Hematopoietic multipotent progenitor cell treated with erythropoietin and hydrocortisone succinate and interleukin-3 and kit ligand, for 4 days (in vitro differentiated cells): ENCODE measurements at regions not wholly inside any gene's neighbourhood (a gene's known extent, or its start where the extent isn't known, plus 50 kb on each side); places are given as distances from the start of the nearest gene placed in this dataset.
"Not testable (repeated sequence)": the region's sequence is repeated elsewhere in the genome, so short reads cannot be mapped to it uniquely, and the experiment has no call there.

ENCODE experiments used
- DNase-seq: peaks from one replicate; pipeline ENCODE4 v3.0.0-alpha.2; 2015

DNA sequence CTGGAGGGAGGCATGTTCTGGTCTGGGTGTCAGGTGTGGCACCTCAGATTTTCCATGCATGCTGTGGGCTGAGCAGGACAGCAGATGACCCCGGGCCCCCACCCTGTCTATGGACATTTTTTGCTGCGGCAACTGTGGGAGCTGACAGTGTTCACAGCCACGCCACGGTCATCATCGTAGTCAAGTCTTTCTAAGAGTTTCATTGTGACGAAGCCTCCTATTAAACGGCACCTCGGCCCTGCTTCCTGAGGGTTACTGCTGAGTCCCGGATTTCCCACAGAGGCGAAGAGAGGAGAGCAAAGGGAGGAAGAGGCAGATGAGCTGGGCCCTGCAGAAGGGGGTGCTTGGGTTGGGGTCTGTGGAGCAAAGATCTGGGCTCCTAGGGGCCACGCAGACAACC, 152.1 kb upstream of the POTEB2 start:
- DNase-seq, result not testable (repeated sequence)

DNA sequence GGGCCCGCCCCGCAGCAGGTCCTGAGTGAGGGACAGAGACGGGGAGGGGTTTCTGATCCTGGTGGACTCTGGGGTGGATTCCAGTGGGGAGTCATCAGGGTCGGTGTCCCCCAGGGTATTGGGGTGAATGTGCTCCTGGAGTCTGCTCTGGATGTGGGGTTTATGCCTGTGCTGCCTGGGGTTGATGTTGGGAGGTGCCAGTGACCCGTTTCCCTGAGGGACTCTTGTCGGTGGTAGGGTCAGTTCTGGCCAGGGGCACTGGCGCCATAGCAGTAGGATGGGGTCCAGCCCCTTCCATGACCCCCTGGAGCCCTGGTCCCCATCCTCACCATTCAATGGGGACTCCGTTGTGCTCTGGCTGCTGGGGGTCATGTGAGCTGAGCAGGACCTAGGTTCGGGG, 151.2 kb upstream of the POTEB2 start:
- not testable (repeated sequence) for DNase-seq

DNA sequence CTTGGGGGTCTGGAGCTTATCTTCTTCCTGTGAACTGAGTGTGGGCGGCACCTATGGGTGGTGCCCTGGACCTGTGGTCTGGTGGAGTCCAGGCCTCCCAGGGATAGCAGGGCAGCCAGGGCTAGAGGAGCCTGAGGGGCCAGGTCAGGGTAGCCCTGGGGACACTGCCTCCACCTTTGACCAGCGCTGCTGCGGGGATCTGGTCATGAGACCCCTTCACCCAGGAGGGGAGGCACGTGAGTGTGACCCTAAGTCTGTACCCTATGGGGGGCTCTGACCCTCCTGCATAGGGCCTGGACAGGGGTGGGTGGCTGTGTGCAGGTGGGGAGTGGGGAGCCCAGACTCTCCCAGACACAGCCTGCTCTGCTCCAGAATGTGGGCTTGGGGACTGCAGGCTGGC, 150.5 kb upstream of the POTEB2 start:
- not testable (repeated sequence) for DNase-seq

DNA sequence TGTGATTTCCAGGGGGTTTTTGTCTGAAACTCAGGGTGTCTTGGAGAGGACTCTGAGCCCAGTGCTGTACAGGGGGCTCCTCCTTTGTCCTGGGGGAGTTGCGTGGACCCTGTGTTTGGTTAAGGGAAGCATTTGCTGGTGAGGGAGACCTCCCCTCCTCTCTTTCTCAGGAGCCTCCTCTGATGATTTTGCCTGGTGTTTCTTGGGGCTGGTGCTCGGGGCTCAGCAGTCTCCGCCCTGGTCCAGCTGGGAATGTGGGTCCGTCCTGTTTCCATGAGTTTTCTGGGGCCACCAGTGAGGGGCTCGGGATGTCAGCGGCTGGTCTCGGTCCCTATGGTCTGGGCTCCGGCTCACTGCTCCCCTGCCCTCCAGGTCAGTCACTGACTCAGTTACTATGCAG, 149.1 kb upstream of the POTEB2 start:
- DNase-seq, result not testable (repeated sequence)

DNA sequence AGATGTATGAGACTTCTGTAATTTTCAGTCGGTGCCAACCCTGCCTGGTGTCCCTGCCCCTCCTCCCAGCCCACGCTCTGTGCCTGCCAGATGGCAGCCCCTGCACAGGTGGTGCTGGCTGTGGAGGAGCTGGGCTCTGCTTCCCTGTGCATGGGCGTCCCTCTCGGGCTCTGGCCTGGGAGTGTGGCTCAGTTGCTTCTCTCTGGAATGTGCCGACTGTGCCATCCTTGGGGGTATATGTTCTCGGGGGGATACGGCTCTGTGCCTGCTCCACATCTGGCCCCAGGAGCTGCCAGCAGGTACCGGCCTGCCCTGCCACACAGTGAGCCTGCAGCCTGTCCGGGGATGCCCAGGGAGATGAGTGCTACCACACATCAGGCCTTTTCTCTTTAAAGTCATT, 147.2 kb upstream of the POTEB2 start:
- not testable (repeated sequence) for DNase-seq

DNA sequence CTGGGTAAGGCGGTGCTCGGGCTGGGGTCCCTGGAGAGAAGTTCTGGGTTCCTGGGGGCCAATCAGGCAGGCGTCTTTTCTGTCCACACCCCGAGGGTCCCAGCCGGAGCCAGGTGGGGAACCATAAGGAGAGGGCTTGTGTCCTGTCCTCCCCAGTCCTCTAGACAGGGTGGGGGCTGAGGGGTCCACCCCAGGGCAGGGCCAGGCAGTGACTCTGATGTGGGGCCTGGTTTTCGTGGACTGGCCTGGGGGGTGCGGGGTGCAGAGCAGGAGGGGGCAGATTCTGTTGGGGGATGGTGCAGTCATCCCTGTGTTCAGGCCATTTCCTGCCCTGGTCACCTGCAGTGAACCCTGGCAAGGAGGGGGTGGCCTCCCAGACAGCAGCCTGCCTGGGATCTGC, 143.5 kb upstream of the POTEB2 start:
- not testable (repeated sequence) for DNase-seq

DNA sequence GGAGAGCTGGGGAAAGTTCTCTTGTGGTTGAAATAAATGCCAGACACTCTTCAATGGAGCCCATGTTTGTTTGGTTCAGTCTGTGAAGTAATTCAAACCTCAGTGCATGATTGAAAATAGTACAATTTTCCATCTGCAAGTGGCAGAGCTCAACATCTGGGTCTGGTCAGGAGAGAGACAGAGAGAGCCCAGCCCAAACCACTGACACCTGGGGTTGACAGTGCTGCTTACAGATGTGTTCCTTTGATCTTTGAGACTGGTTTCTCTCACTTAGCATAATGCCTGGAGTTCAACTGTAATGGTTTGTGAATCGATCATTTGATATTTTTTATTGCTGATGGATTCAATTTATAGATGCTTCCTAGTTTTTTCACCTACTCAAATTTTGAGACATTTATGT, 137.3 kb upstream of the POTEB2 start:
- not testable (repeated sequence) for DNase-seq

DNA sequence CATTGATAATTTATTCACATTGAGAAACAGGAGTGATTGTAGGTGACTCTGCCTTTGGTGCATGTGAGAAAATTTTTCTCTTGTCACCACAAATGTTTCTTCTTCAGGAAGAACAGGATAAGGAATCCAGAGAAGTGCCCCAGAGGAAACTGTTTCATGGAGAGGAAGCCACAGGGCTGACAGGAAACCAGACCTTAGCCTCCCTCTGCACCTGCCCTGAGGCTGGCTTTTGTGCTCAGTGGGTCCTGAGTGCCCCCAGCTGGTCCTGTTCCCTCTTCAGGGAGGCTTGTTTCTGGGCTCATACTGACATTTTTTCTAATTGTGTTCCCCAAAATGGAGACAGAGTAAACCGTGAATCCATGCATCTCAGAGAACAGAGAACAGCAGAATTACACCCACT, 135.8 kb upstream of the POTEB2 start:
- not testable (repeated sequence) for DNase-seq

DNA sequence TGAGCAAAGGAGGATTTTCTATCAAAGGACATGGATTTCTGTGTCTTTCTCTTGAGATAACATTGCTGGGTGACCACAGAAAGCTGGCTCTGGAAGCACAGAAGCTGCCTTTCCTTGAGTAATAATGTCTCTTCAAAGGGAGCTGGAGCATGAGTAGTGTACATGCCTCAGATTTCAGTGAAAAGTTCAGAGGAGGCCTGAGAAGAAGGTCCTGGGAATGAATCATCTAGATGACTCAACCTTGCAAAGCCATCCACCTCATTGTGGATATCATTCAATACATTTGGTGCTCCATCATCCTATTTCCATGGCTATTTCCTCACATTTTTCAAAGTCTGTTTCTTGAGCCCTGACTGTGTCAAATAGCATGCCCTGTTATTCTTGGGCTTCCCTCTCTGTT, 125.6 kb upstream of the POTEB2 start:
- not testable (repeated sequence) for DNase-seq

DNA sequence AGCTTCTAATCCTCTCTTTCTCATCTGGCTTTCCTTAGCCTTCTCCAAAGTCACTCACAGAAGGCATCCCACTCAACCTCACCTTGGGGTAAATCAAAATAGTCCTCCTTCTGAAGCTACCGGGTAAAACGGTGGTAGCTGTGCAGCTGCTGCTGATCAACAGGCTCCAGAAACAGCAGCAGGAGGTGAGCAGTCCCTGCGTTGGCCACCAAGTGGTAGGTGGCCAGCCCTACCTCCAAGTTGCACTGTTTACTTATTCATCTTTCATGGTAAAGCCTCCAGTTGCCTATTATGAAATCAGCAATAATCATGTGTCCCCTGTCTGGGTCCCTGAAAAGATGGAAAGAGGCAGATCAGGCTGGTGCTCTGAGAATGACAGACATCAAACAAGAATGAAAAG, 125.1 kb upstream of the POTEB2 start:
- DNase-seq, result not testable (repeated sequence)

DNA sequence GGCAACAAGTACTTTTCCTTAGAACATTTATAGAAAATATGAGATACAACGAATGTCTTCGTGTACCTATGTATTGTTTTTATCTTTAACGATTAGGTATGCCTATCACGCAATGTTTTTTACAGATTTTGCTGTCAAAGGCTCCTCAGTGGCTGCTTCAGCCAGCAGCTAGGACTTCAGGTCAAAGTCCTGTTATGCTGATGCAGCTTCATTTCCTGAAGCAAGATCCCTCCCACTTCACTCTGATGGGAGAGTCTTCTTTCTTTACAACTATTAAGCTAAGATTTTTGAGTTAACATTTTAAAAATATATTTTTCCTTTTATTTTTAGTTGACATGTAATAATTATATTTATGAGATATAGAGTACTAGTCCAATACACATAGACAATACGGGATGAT, 120.7 kb upstream of the POTEB2 start:
- DNase-seq, result not testable (repeated sequence)

DNA sequence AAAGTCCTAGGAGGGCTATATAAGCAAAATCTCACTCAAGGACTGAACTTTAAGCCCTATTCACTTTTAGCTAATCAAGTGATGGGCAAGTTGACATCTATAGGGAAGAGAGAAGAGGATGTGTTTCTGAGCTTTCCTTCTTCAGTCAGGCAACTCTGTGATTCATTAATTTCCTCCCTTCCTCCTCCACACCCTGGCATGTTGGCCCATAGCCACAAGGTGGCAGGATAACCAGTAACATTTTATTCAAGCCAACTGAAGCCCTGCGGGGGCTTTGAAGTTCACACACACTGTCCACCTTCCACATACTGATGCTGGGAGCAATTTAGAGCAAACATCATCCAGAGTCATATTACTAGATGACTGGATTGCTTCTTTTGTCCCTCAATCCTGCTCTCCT, 111.9 kb upstream of the POTEB2 start:
- not testable (repeated sequence) for DNase-seq

DNA sequence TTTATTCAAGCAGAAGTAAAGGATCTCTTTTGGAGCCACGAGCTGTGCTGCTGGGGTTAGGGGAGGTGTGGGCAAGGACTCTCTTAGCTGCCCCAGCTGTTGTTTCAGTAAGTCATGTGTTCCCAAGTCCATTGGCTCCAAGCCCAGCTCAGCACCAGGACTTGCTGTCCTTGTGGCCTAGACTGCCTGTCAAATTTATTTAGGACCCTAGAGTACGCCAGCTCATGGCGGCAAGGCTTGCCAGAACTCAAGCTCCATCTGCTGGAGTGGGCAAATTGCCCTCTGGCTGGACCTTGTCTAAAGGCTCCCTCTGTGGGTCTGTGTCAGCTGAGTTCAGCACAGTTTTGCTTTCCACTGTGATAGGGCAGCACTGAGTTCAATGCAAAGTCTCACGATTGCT, 106.6 kb upstream of the POTEB2 start:
- DNase-seq, result not testable (repeated sequence)

DNA sequence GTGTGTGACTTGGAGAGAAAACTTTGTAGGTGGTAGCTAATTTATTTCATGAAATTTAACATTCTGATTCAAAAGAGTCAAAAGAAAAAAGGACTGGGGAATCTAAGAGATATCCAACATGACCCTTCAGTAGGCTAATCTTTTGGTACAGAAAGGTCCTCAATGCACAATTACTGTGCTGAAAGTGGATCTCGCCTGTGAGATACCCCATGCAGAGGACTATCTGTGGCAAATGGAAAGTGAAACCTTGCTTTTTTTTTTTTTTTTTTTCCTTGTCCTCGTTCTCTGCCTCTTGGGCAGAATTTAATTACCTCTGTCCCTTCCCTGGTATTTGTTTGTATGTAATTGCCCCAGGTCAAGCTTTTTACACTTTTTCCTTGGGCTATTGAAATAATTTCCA, 93.2 kb upstream of the POTEB2 start:
- DNase-seq, result not testable (repeated sequence)

DNA sequence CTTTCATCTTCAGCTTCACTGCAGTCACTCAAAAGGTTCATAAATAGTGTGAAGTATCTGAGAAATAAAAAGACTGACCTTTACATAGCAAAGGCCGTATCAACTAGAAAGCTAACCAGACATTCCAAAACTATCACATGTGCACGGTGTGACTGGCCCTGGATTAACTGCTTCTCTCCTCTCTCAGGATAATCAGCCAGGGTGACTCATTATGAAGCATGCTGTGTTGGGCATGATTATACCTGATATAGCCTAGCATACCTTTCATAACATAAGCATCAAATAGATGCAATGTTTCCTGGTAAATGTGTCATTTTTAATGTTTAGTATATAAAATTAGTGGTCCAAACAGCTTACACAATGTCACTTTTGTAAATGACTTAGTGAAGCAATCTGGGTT, 63.2 kb upstream of the POTEB2 start:
- DNase-seq, result not testable (repeated sequence)
